ENCODE measurements at regions not wholly inside any gene's neighbourhood (a gene's known extent, or its start where the extent isn't known, plus 50 kb on each side); places are given as distances from the start of the nearest gene placed in this dataset.

DNA sequence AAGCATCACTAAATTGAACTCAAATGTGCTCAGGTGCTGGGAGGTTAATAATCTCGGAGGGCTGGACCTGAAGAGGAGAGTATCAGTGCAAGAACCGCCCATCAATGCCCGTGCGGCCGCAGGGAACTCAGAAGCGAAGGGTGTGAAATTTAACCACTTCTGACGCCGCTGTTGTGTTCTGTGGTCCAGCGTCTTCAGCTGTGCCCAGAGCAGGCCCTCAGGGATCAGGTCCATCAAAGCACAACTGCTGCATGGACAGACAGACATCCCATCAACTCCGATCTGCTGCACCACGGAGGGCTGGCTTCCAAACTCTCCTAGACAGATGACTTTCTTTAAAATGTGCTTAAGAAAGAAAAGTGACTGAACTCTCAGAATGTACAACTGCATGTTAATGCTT, 144.9 kb upstream of the TCERG1L start:
- DNase-seq (ENCODE audit: low read depth): no peak
- Histone ChIP-seq H3K4me3 (ENCODE audit: low read depth, low read length) (no peak overlapping the region), H3K27me3 (ENCODE audit: control insufficient read depth, insufficient read depth, low read length) (no peaks in the 10 kb centered on the region), H3K36me3 (ENCODE audit: control insufficient read depth, insufficient read depth, low read length) (no peaks in the 10 kb centered on the region)
- TF ChIP-seq, protein P1, sequence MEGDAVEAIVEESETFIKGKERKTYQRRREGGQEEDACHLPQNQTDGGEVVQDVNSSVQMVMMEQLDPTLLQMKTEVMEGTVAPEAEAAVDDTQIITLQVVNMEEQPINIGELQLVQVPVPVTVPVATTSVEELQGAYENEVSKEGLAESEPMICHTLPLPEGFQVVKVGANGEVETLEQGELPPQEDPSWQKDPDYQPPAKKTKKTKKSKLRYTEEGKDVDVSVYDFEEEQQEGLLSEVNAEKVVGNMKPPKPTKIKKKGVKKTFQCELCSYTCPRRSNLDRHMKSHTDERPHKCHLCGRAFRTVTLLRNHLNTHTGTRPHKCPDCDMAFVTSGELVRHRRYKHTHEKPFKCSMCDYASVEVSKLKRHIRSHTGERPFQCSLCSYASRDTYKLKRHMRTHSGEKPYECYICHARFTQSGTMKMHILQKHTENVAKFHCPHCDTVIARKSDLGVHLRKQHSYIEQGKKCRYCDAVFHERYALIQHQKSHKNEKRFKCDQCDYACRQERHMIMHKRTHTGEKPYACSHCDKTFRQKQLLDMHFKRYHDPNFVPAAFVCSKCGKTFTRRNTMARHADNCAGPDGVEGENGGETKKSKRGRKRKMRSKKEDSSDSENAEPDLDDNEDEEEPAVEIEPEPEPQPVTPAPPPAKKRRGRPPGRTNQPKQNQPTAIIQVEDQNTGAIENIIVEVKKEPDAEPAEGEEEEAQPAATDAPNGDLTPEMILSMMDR (IDR thresholded peaks at IDR 0.05; ENCODE audit: insufficient read depth, low read length, severe bottlenecking): no peak
- FAIRE-seq: no peak

DNA sequence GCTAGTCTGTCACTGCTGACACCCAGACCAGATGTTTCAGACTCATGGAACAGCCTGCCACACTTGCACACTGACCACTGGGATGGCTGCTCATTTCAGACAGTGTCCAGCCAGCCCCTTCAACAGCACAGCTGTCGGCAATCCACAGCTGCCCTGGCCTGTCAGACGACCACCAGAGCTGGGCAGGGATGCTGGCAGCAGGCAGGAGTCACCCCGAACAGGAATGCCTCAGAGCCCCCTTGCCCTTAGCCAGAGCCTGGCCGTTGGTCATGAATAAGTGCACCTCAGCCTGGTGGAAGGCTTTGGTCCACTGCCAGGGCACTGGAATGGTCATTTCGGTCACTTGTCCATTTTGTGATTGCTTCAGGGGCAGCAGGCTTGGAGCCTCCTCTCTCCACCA, 149.6 kb upstream of the TCERG1L start:
- TF ChIP-seq, protein P1 (IDR thresholded peaks at IDR 0.05; ENCODE audit: insufficient read depth, low read length, severe bottlenecking): no peak
- no peak for DNase-seq (ENCODE audit: low read depth)
- FAIRE-seq: no peak
- Histone ChIP-seq H3K36me3 (ENCODE audit: control insufficient read depth, insufficient read depth, low read length) (no peaks in the 10 kb centered on the region), H3K4me3 (ENCODE audit: low read depth, low read length) (no peak overlapping the region), H3K27me3 (ENCODE audit: control insufficient read depth, insufficient read depth, low read length) (no peaks in the 10 kb centered on the region)

DNA sequence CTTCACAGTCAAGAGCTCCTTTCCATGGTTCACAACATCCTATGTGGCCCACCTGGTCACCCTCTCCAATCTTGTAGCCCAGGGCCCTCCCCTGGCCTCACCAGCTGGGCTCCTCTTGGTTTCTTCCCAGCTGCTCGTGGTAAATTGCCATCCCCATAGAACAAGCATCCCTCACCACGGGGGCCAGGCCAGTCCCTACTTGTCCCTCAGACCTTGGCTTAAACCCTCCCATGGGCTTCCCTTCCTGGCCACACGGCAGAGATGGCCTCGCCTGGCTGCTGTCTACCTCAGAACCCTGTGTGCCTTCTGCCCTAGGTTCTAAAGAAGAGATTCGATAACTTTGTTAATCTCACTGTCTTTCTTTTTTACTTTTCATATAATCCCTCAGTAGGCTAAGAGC, 153.3 kb upstream of the TCERG1L start:
- H3K36me3 ChIP-seq (ENCODE audit: control insufficient read depth, insufficient read depth, low read length): no peaks in the 10 kb centered on the region
- TF ChIP-seq, protein P1 (IDR thresholded peaks at IDR 0.05; ENCODE audit: insufficient read depth, low read length, severe bottlenecking): no peak
- no peak for DNase-seq (ENCODE audit: low read depth)
- no peak overlapping the region for H3K4me3 ChIP-seq (ENCODE audit: low read depth, low read length)
- H3K27me3 ChIP-seq (ENCODE audit: control insufficient read depth, insufficient read depth, low read length): no peaks in the 10 kb centered on the region
- FAIRE-seq: no peak

DNA sequence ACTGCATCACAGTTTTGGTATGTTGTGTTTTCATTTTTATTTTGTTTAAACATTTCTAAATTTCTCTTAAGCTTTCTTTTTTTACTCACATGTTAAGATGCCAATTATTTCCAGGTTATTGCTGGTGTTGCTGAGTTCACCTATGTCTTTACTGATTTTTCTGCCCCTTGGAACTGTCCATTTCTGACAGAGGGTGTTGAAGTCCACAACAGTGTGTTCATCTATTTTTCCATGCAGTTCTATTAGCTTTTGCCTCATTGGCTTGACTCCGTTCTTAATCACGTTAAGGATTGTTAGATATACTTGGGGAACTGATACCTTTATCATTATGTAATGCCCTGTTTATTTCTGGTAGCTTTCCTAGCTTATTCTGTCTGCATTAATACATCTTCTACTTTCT, 158.0 kb upstream of the TCERG1L start:
- DNase-seq (ENCODE audit: low read depth): no peak
- H3K36me3 ChIP-seq (ENCODE audit: control insufficient read depth, insufficient read depth, low read length): no peaks in the 10 kb centered on the region
- TF ChIP-seq, protein P1 (IDR thresholded peaks at IDR 0.05; ENCODE audit: insufficient read depth, low read length, severe bottlenecking): no peak
- no peaks in the 10 kb centered on the region for H3K27me3 ChIP-seq (ENCODE audit: control insufficient read depth, insufficient read depth, low read length)
- FAIRE-seq: no peak
- H3K4me3 ChIP-seq (ENCODE audit: low read depth, low read length): no peak overlapping the region

DNA sequence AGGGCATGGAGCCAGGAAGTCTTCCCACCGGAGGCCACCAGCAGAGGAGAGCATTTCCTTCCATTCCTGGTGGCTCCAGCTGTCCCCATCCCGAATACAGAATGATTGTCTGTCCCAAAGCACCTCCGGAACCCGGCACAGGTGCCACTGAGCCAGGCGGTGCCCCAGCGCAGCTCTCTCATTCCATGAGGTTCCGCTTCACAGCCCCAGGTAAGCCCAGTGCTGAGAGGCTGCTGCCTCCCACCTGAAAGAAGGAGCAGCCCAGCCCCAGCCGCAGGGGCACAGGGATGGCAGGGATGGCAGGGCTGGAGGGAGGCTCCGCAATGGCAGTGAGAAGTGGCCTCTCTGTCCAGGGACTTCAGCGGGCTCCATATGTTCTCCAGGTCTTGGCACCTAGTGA, 162.1 kb upstream of the TCERG1L start:
- Histone ChIP-seq H3K36me3 (ENCODE audit: control insufficient read depth, insufficient read depth, low read length) (no peaks in the 10 kb centered on the region), H3K4me3 (ENCODE audit: low read depth, low read length) (no peak overlapping the region), H3K27me3 (ENCODE audit: control insufficient read depth, insufficient read depth, low read length) (no peaks in the 10 kb centered on the region)
- TF ChIP-seq, protein P1 (IDR thresholded peaks at IDR 0.05; ENCODE audit: insufficient read depth, low read length, severe bottlenecking): no peak
- no peak for DNase-seq (ENCODE audit: low read depth)
- FAIRE-seq: no peak

DNA sequence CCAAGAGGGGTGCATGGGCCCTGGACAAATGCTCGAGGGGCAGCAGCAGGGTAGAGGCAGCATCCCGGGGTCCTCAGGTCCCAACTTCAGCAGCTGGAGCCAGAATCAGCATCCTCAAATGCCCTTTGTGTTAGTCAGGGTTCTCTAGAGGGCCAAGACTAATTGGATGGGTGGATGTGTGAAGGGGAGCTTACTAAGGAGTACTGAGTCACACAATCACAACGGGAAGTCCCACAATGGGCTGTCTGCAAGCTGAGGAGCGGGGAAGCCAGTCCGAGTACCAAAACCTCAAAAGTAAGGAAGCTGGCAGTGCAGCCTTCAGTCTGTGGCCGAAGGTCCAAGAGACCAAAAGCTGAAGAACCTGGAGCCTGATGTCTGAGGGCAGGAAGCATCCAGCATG, 162.9 kb upstream of the TCERG1L start:
- H3K27me3 ChIP-seq (ENCODE audit: control insufficient read depth, insufficient read depth, low read length): no peaks in the 10 kb centered on the region

More for the DNA sequence above, 162.9 kb upstream of the TCERG1L start:
- Histone ChIP-seq H3K36me3 (ENCODE audit: control insufficient read depth, insufficient read depth, low read length) (no peaks in the 10 kb centered on the region), H3K4me3 (ENCODE audit: low read depth, low read length) (no peak overlapping the region)
- TF ChIP-seq, protein P1 (IDR thresholded peaks at IDR 0.05; ENCODE audit: insufficient read depth, low read length, severe bottlenecking): no peak
- FAIRE-seq (no peak), DNase-seq (ENCODE audit: low read depth) (no peak)

All from bronchial epithelial cell (primary cell).